HG03565 (cell line): ENCODE measurements at regions not wholly inside any gene's neighbourhood (a gene's known extent, or its start where the extent isn't known, plus 50 kb on each side); places are given as distances from the start of the nearest gene placed in this dataset.

ENCODE experiments used
- ATAC-seq: cut with Tn5 transposase; IDR thresholded peaks from one replicate; pipeline ENCODE4 v1.9.1; 2021; ENCODE audit warnings: mild to moderate bottlenecking, moderate library complexity; ENCODE audit not compliant: unreplicated experiment

GRCh38 chr3:168212664-168213285 lies 117.1 kb upstream of the GOLIM4 start:
- no peak for ATAC-seq

GRCh38 chr3:168205451-168205850 lies 109.7 kb upstream of the GOLIM4 start:
- no peak for ATAC-seq

- ATAC-seq, result no peak
Observed at GRCh38 chr3:168197162-168197561, 101.4 kb upstream of the GOLIM4 start.

GRCh38 chr3:168191856-168192255 lies 96.1 kb upstream of the GOLIM4 start:
- no peak for ATAC-seq

GRCh38 chr3:168187233-168187632 lies 91.5 kb upstream of the GOLIM4 start:
- no peak for ATAC-seq

- no peak for ATAC-seq
Observed at GRCh38 chr3:168186293-168186983, 90.7 kb upstream of the GOLIM4 start.

GRCh38 chr3:168183774-168184173 lies 88.0 kb upstream of the GOLIM4 start:
- ATAC-seq, result no peak

GRCh38 chr3:168168743-168169142 lies 73.0 kb upstream of the GOLIM4 start:
- peak; percentile 43 for ATAC-seq

GRCh38 chr3:168165390-168166269 lies 69.9 kb upstream of the GOLIM4 start:
- peak; percentile 78 for ATAC-seq

GRCh38 chr3:168162172-168162571 lies 66.4 kb upstream of the GOLIM4 start:
- no peak for ATAC-seq

- no peak for ATAC-seq
Observed at GRCh38 chr3:168161696-168162095, 66.0 kb upstream of the GOLIM4 start.

- no peak for ATAC-seq
Observed at GRCh38 chr3:168157903-168158302, 62.2 kb upstream of the GOLIM4 start.

GRCh38 chr3:168157099-168157700 lies 61.5 kb upstream of the GOLIM4 start:
- ATAC-seq, result no peak

GRCh38 chr3:168156479-168156878 lies 60.8 kb upstream of the GOLIM4 start:
- ATAC-seq, result no peak

GRCh38 chr3:168155303-168155702 lies 59.6 kb upstream of the GOLIM4 start:
- no peak for ATAC-seq

- ATAC-seq, result no peak
Observed at GRCh38 chr3:168154089-168154488, 58.4 kb upstream of the GOLIM4 start.

- ATAC-seq, result no peak
Observed at GRCh38 chr3:168152149-168152548, 56.4 kb upstream of the GOLIM4 start.
